Body of pancreas (tissue), 4 donors: ENCODE measurements at regions not wholly inside any gene's neighbourhood (a gene's known extent, or its start where the extent isn't known, plus 50 kb on each side); places are given as distances from the start of the nearest gene placed in this dataset.
"Not testable (repeated sequence)": the region's sequence is repeated elsewhere in the genome, so short reads cannot be mapped to it uniquely, and the experiment has no call there.

ENCODE experiments used
- ATAC-seq: fragments of 150-250 bp; one replicate; pipeline ENCODE4 v1.9.1; 2016
- DNase-seq, 4 donors: peaks; one replicate each; pipeline ENCODE4 v3.0.0-alpha.2; 2019
- H3K27ac ChIP-seq, 4 donors: fragments of 200-600 bp; sonication (generic); 1 replicate in 3 of 4; 2 replicates in 1 of 4; pipeline versions ENCODE4 v1.5.1 to v1.6.1; 2016 to 2019; ENCODE audit warnings: mild to moderate bottlenecking in 1 of 4, mixed read lengths in 1 of 4, moderate library complexity in 1 of 4
- H3K27me3 ChIP-seq, 2 donors: fragments of 200-600 bp; sonication (generic); one replicate each; pipeline ENCODE4 v1.6.0; 2016; ENCODE audit warnings: mild to moderate bottlenecking in 1 of 2
- H3K36me3 ChIP-seq, 2 donors: fragments of 200-600 bp; sonication (generic); replicated peaks in 1 of 2; 2 replicates each; pipeline ENCODE4 v1.5.1; 2016; ENCODE audit warnings: low read depth in 2 of 2; ENCODE audit not compliant: insufficient read depth in 1 of 2
- H3K4me1 ChIP-seq: fragments of 200-600 bp; sonication (generic); one replicate; pipeline ENCODE4 v1.6.0; 2016
- H3K4me3 ChIP-seq, 2 donors: fragments of 200-600 bp; sonication (generic); 1 replicate in 1 of 2; 2 replicates in 1 of 2; pipeline ENCODE4 v1.5.1; 2016 to 2019
- H3K9me3 ChIP-seq, 3 donors: fragments of 200-600 bp; sonication (generic); 1 replicate in 2 of 3; 2 replicates in 1 of 3; pipeline ENCODE4 v1.5.1; 2016
- POLR2A ChIP-seq, 3 donors: fragments of 450-650 bp; IDR thresholded peaks; one replicate each; pipeline ENCODE4 v1.6.1; 2016; ENCODE audit warnings: antibody characterized with exemption in 3 of 3, mild to moderate bottlenecking in 2 of 3
- WGBS, 2 donors: methylation state at CpG; one replicate each; pipeline ENCODE4 v1.1.5; 2017; 5-methylcytosine and 5-hydroxymethylcytosine counted together
- intact Hi-C: fragments of 100-400 bp; cut with DNase I; formaldehyde crosslinking; loops from one replicate; pipeline ENCODE4 v1.15.1; 2023
- TF ChIP-seq, protein P1 (sequence below), 7 experiments: fragments of 450-650 bp in 4 of 7; fragments of 200-600 bp in 3 of 7; sonication (generic) in 3 of 7; IDR thresholded peaks; one replicate each; pipeline ENCODE4 v1.5.1; 2016 to 2019; ENCODE audit warnings: antibody characterized with exemption in 7 of 7

- ATAC-seq: no peak
- H3K36me3 ChIP-seq: no peaks in the 10 kb centered on the region
- intact Hi-C loops: no loop called here
- no peaks in the 10 kb centered on the region for H3K27me3 ChIP-seq
- no peak for TF ChIP-seq POLR2A (IDR thresholded peaks at IDR 0.05)
- TF ChIP-seq, protein P1, sequence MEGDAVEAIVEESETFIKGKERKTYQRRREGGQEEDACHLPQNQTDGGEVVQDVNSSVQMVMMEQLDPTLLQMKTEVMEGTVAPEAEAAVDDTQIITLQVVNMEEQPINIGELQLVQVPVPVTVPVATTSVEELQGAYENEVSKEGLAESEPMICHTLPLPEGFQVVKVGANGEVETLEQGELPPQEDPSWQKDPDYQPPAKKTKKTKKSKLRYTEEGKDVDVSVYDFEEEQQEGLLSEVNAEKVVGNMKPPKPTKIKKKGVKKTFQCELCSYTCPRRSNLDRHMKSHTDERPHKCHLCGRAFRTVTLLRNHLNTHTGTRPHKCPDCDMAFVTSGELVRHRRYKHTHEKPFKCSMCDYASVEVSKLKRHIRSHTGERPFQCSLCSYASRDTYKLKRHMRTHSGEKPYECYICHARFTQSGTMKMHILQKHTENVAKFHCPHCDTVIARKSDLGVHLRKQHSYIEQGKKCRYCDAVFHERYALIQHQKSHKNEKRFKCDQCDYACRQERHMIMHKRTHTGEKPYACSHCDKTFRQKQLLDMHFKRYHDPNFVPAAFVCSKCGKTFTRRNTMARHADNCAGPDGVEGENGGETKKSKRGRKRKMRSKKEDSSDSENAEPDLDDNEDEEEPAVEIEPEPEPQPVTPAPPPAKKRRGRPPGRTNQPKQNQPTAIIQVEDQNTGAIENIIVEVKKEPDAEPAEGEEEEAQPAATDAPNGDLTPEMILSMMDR (IDR thresholded peaks at IDR 0.05): no peak
- WGBS, 2 donors: 55 to 67% methylated on average over 2 of the region's 2 CpGs
- H3K4me1 ChIP-seq: no peaks in the 10 kb centered on the region
- no peak overlapping the region for H3K4me3 ChIP-seq
- DNase-seq: no peak
- no peaks in the 10 kb centered on the region for H3K9me3 ChIP-seq
- no peak overlapping the region for H3K27ac ChIP-seq
Observed at GRCh38 chr14:101090976-101091375, 187.5 kb upstream of the RTL1 start.

DNA sequence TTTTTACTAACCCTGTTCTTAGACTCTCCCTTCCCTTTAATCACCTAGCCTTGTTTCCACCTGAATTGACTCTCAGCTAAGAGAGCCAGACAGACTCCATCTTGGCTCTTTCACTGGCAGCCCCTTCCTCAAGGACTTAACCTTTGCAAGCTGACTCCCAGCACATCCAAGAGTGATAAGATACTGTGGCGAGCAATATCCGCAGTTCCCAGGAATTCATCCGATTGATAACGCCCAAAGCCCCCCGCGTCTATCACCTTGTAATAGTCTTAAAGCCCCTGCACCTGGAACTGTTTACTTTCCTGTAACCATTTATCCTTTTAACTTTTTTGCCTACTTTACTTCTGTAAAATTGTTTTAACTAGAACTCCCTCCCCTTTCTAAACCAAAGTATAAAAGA, 191.4 kb upstream of the RTL1 start:
- DNase-seq, H3K27ac ChIP-seq, H3K27me3 ChIP-seq, H3K9me3 ChIP-seq, H3K4me3 ChIP-seq, H3K4me1 ChIP-seq, intact Hi-C loops, H3K36me3 ChIP-seq, ATAC-seq: not testable (repeated sequence)
- 23 to 33% methylated on average over 6 of the region's 6 CpGs for WGBS, 2 donors

- no peak for ATAC-seq
- no peak overlapping the region for H3K4me3 ChIP-seq
- H3K9me3 ChIP-seq: no peaks in the 10 kb centered on the region
- intact Hi-C loops: no loop called here
- H3K4me1 ChIP-seq: no peaks in the 10 kb centered on the region
- TF ChIP-seq, protein P1 (IDR thresholded peaks at IDR 0.05): no peak
- no peak for TF ChIP-seq POLR2A (IDR thresholded peaks at IDR 0.05)
- WGBS, 2 donors: 72 to 88% methylated on average over 2 of the region's 2 CpGs
- H3K36me3 ChIP-seq: no peaks in the 10 kb centered on the region
- no peaks in the 10 kb centered on the region for H3K27me3 ChIP-seq
- DNase-seq: no peak
- H3K27ac ChIP-seq: no peak overlapping the region
Observed at GRCh38 chr14:101096551-101096950, 193.0 kb upstream of the RTL1 start.

DNA sequence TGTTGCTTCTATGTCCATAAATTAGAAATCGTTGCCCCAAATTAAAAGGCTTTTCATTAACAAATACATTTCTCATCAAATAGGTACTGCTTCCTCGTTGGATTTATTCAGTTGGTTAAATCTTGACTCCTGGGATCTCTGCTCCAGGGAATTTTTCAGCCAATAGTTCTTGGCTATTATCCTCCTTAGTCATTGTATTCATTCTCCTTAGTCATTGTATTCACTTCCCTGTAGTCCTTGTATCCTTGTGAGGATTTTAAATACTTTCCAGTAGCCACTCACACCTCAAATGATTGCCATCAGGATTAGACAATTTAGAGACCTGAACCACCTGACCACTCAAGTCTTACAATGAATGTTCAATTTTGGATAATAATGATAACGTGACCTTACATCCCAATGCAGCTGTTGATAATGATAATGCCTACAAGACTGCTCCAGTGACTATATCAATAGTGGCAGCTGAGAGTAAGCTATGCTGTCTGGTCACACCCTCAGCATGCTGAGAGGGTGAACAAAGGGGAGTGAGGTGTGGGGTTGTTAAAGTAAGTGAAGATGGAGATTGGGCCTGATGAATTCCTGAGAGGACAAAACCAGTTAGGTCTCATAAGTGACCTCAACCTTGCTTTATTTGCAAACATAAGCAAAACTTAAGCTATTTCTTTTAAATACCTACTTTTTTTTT, 193.7 kb upstream of the RTL1 start:
- H3K27ac ChIP-seq: no peak overlapping the region
- no peaks in the 10 kb centered on the region for H3K9me3 ChIP-seq
- DNase-seq: no peak
- H3K27me3 ChIP-seq: no peaks in the 10 kb centered on the region
- 48 to 51% methylated on average over 3 of the region's 3 CpGs for WGBS, 2 donors
- no peaks in the 10 kb centered on the region for H3K4me1 ChIP-seq
- no peak for ATAC-seq
- TF ChIP-seq, protein P1 (IDR thresholded peaks at IDR 0.05): no peak
- no peak for TF ChIP-seq POLR2A (IDR thresholded peaks at IDR 0.05)
- H3K36me3 ChIP-seq: no peaks in the 10 kb centered on the region
- intact Hi-C loops: no loop called here
- no peak overlapping the region for H3K4me3 ChIP-seq

- Histone ChIP-seq H3K4me3 (no peak overlapping the region), H3K36me3 (no peaks in the 10 kb centered on the region), H3K27ac (no peak overlapping the region), H3K27me3 (no peaks in the 10 kb centered on the region), H3K4me1 (no peaks in the 10 kb centered on the region), H3K9me3 (no peaks in the 10 kb centered on the region)
- intact Hi-C loops: no loop called here
- DNase-seq: no peak
- no peak for ATAC-seq
- 60 to 64% methylated on average over 3 of the region's 3 CpGs for WGBS, 2 donors
- TF ChIP-seq, protein P1 (IDR thresholded peaks at IDR 0.05): no peak
- no peak for TF ChIP-seq POLR2A (IDR thresholded peaks at IDR 0.05)
Observed at GRCh38 chr14:101098177-101098576, 194.7 kb upstream of the RTL1 start.
